ENCODE measurements at regions not wholly inside any gene's neighbourhood (a gene's known extent, or its start where the extent isn't known, plus 50 kb on each side); places are given as distances from the start of the nearest gene placed in this dataset.

DNA sequence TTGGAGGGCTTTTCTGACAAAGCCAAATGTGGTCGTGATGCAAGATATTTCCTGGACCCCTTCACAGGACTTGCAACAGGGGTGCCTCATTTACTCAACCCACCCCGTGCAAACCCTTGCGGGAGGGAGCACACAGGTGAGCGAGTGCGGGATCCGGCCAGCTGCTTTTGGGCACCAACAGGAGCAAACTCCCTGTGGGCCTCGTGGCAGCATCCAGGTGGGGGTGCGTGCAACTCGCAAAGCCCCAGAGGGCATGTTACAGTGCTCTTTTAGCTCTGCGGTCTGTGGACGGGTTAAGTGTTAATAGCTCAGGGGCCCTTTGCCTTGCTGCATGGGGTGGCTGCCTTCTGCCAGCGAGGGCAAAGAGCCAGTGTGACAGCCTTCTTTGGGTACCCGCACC is 707.6 kb upstream of the MDGA2 start:
- TF ChIP-seq, protein P1, sequence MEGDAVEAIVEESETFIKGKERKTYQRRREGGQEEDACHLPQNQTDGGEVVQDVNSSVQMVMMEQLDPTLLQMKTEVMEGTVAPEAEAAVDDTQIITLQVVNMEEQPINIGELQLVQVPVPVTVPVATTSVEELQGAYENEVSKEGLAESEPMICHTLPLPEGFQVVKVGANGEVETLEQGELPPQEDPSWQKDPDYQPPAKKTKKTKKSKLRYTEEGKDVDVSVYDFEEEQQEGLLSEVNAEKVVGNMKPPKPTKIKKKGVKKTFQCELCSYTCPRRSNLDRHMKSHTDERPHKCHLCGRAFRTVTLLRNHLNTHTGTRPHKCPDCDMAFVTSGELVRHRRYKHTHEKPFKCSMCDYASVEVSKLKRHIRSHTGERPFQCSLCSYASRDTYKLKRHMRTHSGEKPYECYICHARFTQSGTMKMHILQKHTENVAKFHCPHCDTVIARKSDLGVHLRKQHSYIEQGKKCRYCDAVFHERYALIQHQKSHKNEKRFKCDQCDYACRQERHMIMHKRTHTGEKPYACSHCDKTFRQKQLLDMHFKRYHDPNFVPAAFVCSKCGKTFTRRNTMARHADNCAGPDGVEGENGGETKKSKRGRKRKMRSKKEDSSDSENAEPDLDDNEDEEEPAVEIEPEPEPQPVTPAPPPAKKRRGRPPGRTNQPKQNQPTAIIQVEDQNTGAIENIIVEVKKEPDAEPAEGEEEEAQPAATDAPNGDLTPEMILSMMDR (IDR thresholded peaks at IDR 0.05; ENCODE audit: low read depth, low read length, missing control alignments): no peak
- no peak overlapping the region for H3K4me3 ChIP-seq (ENCODE audit: low read depth, low read length)
- no peak for DNase-seq (ENCODE audit: low read depth)
- in situ Hi-C loops (cut with HindIII; ENCODE audit: low sequenced_read_pairs): no loop called here

DNA sequence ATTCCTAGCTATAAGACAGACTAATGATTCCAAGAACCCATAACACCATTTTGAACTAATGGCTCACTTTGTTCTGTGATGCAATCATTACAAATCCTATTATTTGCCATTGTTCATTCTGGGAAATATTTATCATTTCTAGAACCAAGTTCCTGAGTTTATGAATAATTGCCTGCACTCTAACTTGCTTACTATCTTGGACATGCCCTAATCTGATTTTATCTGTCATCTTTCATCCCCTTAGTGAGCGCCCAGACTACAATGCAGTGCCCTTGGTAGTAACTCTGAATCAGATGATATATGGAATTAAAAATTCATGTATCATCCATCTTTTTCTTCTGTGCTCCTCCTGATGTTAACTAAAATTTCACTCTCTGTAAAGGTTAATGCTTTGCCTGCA is 703.1 kb upstream of the MDGA2 start:
- in situ Hi-C loops (cut with HindIII; ENCODE audit: low sequenced_read_pairs): no loop called here

DNA sequence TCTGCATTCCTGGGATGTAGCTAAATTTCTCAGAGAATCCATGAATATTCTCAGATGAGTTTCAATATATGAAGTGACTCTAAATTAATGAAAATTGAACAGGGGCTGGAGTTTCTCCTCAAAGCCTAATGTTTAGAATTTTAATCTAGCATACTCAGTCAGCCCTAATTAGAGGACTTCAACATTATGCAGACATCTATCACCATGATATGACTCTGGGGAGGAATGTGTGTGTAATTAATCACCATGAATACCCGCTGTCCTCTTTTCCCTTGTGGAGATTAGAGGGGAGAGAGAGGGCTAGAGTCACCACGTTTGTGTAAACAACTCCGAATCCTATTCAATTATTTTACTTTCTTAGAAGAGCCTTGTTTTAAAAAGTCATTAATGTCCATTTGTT is 698.6 kb upstream of the MDGA2 start:
- in situ Hi-C loops (cut with HindIII; ENCODE audit: low sequenced_read_pairs): no loop called here
- H3K4me3 ChIP-seq (ENCODE audit: low read depth, low read length): no peak overlapping the region
- TF ChIP-seq, protein P1 (IDR thresholded peaks at IDR 0.05; ENCODE audit: low read depth, low read length, missing control alignments): no peak
- DNase-seq (ENCODE audit: low read depth): no peak

More for the DNA sequence above, 703.1 kb upstream of the MDGA2 start:
- TF ChIP-seq, protein P1 (IDR thresholded peaks at IDR 0.05; ENCODE audit: low read depth, low read length, missing control alignments): no peak
- no peak overlapping the region for H3K4me3 ChIP-seq (ENCODE audit: low read depth, low read length)
- DNase-seq (ENCODE audit: low read depth): no peak

- DNase-seq (ENCODE audit: low read depth): no peak
- in situ Hi-C loops (cut with HindIII; ENCODE audit: low sequenced_read_pairs): no loop called here
- TF ChIP-seq, protein P1 (IDR thresholded peaks at IDR 0.05; ENCODE audit: low read depth, low read length, missing control alignments): no peak
- H3K4me3 ChIP-seq (ENCODE audit: low read depth, low read length): no peak overlapping the region
Observed at GRCh38 chr14:48350971-48351370, 675.6 kb upstream of the MDGA2 start.

- TF ChIP-seq, protein P1 (IDR thresholded peaks at IDR 0.05; ENCODE audit: low read depth, low read length, missing control alignments): no peak
- no peak for DNase-seq (ENCODE audit: low read depth)
- H3K4me3 ChIP-seq (ENCODE audit: low read depth, low read length): no peak overlapping the region
- in situ Hi-C loops (cut with HindIII; ENCODE audit: low sequenced_read_pairs): no loop called here
Observed at GRCh38 chr14:48349689-48350088, 674.3 kb upstream of the MDGA2 start.

GRCh38 chr14:48341069-48341468 is 665.7 kb upstream of the MDGA2 start:
- no peak for DNase-seq (ENCODE audit: low read depth)
- TF ChIP-seq, protein P1 (IDR thresholded peaks at IDR 0.05; ENCODE audit: low read depth, low read length, missing control alignments): no peak
- in situ Hi-C loops (cut with HindIII; ENCODE audit: low sequenced_read_pairs): no loop called here
- no peak overlapping the region for H3K4me3 ChIP-seq (ENCODE audit: low read depth, low read length)

Measured in astrocyte of the cerebellum (primary cell).